LNCAP (cell line): ENCODE measurements at regions not wholly inside any gene's neighbourhood (a gene's known extent, or its start where the extent isn't known, plus 50 kb on each side); places are given as distances from the start of the nearest gene placed in this dataset.

ENCODE experiments used
- CTCF ChIP-seq: fragments of 450-650 bp; IDR thresholded peaks from 2 replicates; pipeline ENCODE4 v1.5.1; 2017; ENCODE audit warnings: mild to moderate bottlenecking

DNA sequence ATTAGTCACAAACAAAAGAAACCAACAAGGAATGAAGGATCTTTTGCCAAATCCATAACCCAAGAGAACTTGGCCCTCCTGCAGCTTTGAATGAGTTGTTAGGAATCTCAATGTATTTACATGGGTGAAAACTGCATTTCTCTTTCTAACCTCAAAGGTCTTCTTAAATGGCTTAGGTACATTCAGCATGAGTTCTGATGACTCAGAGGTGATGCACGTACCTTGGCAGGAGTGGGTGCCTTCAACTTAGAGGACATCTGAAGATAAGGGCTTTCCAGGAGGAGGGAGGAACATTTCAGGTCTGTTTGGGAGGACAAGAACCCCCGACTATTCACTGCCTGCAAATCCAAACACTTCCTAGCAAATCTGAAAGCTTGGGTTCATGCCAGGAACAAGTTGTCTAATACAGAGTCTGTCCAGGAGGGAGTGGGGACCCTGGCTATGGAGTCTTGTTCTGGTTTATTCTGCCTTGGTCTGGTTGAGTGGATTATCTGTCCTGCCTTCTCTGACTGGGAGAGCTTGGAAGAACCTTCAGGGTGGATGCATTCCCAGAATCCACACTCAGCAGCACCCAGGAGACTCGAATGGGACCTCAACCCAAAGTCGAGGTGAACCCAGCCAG, 65.7 kb downstream of the IRX2 start:
- no peak for TF ChIP-seq CTCF

DNA sequence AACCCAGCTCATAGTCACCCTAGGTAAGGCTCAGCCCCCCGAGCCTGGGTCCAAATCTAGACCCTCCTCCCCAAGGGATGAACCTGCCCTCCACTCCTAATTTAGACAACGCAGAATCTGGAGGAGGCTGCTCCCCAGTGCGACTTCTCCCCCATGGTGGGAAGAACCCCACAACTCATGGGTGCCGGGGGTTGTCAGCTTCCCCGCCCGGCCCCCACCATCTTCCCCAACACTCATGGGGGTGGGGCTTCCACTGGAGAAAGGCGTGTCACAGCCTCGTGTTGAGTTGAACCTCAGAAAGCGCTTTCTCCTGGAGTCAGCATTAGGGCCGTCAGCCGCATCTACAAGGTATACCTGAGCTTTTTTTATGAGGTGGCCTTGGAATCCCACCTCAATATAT, 66.9 kb downstream of the IRX2 start:
- TF ChIP-seq CTCF = no peak

- no peak for TF ChIP-seq CTCF
These were observed 67.8 kb downstream of the IRX2 start for GRCh38 chr5:2683720-2684119.

DNA sequence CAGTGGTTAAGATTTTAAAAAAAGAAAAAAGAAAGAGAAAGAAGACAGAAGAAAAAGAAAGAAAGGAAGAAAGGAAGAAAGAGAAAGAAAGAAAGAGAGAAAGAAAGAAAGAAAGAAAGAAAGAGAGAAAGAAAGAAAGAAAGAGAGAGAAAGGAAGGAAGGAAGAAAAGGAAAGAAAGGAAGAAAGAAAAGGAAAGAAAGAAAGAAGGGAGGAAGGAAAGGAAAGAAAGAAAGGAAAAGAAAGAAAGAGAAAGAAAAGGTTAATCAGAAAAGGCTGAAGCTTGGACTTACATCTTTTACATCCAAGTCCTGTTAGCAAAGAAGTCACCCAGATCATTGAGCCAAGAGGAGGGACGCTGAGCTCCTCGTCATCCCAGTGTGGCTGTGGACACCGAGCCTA, 70.0 kb downstream of the IRX2 start:
- no peak for TF ChIP-seq CTCF

GRCh38 chr5:2680979-2681378, 70.5 kb downstream of the IRX2 start:
- no peak for TF ChIP-seq CTCF

- TF ChIP-seq CTCF = no peak
These were observed 73.8 kb downstream of the IRX2 start for GRCh38 chr5:2677689-2678088.

DNA sequence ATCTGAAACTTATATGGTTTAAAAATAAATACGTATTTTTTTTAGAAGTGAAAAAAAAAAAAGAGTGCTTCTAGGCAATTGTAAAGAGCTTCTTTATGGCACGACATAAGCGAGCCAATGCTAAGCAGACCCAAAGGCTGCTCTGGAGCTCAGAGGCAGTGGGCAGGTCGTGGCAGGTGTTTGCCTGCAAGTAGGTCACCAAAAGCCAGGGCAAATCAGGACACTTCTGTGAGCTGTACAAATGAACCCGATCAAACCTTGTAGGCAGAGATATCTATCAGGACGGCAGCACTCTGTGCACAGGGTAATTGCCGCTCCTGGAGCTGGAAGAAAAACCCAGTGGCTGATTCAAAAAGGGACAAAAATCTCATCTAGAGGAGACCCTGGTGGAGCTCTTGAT, 75.9 kb downstream of the IRX2 start:
- no peak for TF ChIP-seq CTCF

DNA sequence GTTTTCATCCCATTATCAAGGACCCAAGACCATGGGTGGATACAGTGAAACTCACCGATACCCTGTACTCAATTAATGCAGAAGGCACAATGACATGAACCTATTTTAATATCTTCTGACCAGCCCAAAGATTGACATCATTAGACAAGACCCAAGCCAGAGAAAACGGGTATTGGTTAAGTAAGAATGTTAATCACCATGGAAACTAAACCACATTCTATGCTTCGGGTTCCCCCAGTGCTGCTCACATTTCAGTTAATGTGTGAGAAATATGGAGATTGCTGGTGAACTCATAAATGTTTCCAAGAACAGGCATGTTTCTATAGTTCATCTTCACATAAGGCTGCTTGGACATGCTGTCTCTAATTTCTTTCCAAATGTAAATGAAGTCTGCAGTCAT, 77.0 kb downstream of the IRX2 start:
- no peak for TF ChIP-seq CTCF
